ENCODE measurements at regions not wholly inside any gene's neighbourhood (a gene's known extent, or its start where the extent isn't known, plus 50 kb on each side); places are given as distances from the start of the nearest gene placed in this dataset.

GRCh38 chr18:78174737-78175136 is 804.9 kb upstream of the SALL3 start:
- Histone ChIP-seq H3K27ac (ENCODE audit: low read depth in 1 of 2, low read length in 2 of 2) (no peak overlapping the region), H3K9me3 (ENCODE audit: control insufficient read depth, low read length) (no peaks in the 10 kb centered on the region), H3K27me3 (ENCODE audit: control insufficient read depth in 1 of 2, insufficient read depth in 2 of 2, low read length in 1 of 2) (no peaks in the 10 kb centered on the region), H3K4me1 (ENCODE audit: control insufficient read depth in 1 of 2, insufficient read depth in 2 of 2, low read length in 2 of 2) (no peaks in the 10 kb centered on the region), H3K36me3 (ENCODE audit: control insufficient read depth in 1 of 2, insufficient read depth in 2 of 2, low read length in 1 of 2) (no peaks in the 10 kb centered on the region), H3K4me3 (ENCODE audit: low read length in 2 of 2) (no peak overlapping the region)
- ATAC-seq (ENCODE audit: low FRiP score) (peak; percentile 9), DNase-seq (no peak)
- intact Hi-C loops (cut with DNase I), result no loop called here
- 79 to 81% methylated on average over 14 of the region's 14 CpGs for WGBS, 2 donors

- DNase-seq, result no peak
- Histone ChIP-seq H3K4me3 (ENCODE audit: low read length in 2 of 2) (no peak overlapping the region), H3K9me3 (ENCODE audit: control insufficient read depth, low read length) (no peaks in the 10 kb centered on the region), H3K36me3 (ENCODE audit: control insufficient read depth in 1 of 2, insufficient read depth in 2 of 2, low read length in 1 of 2) (no peaks in the 10 kb centered on the region), H3K27ac (ENCODE audit: low read depth in 1 of 2, low read length in 2 of 2) (no peak overlapping the region), H3K27me3 (ENCODE audit: control insufficient read depth in 1 of 2, insufficient read depth in 2 of 2, low read length in 1 of 2) (no peaks in the 10 kb centered on the region), H3K4me1 (ENCODE audit: control insufficient read depth in 1 of 2, insufficient read depth in 2 of 2, low read length in 2 of 2) (no peaks in the 10 kb centered on the region)
- ATAC-seq (ENCODE audit: low FRiP score), result no peak
- WGBS, 2 donors, result 68 to 74% methylated on average over 4 of the region's 4 CpGs
- intact Hi-C loops (cut with DNase I), result no loop called here
These were observed 800.8 kb upstream of the SALL3 start for GRCh38 chr18:78178812-78179211.

GRCh38 chr18:78180741-78181140 is 798.9 kb upstream of the SALL3 start:
- ATAC-seq (ENCODE audit: low FRiP score), result no peak
- no peaks in the 10 kb centered on the region for H3K4me1 ChIP-seq (ENCODE audit: control insufficient read depth in 1 of 2, insufficient read depth in 2 of 2, low read length in 2 of 2)
- no peaks in the 10 kb centered on the region for H3K9me3 ChIP-seq (ENCODE audit: control insufficient read depth, low read length)
- no peak overlapping the region for H3K27ac ChIP-seq (ENCODE audit: low read depth in 1 of 2, low read length in 2 of 2)
- WGBS, 2 donors, result 71 to 74% methylated on average over 12 of the region's 12 CpGs
- no peaks in the 10 kb centered on the region for H3K36me3 ChIP-seq (ENCODE audit: control insufficient read depth in 1 of 2, insufficient read depth in 2 of 2, low read length in 1 of 2)
- no peaks in the 10 kb centered on the region for H3K27me3 ChIP-seq (ENCODE audit: control insufficient read depth in 1 of 2, insufficient read depth in 2 of 2, low read length in 1 of 2)
- intact Hi-C loops (cut with DNase I), result no loop called here
- H3K4me3 ChIP-seq (ENCODE audit: low read length in 2 of 2), result no peak overlapping the region
- no peak for DNase-seq

- ATAC-seq (ENCODE audit: low FRiP score) (no peak), DNase-seq (no peak)
- intact Hi-C loops (cut with DNase I), result no loop called here
- Histone ChIP-seq H3K36me3 (ENCODE audit: control insufficient read depth in 1 of 2, insufficient read depth in 2 of 2, low read length in 1 of 2) (no peaks in the 10 kb centered on the region), H3K27me3 (ENCODE audit: control insufficient read depth in 1 of 2, insufficient read depth in 2 of 2, low read length in 1 of 2) (no peaks in the 10 kb centered on the region), H3K27ac (ENCODE audit: low read depth in 1 of 2, low read length in 2 of 2) (no peak overlapping the region), H3K9me3 (ENCODE audit: control insufficient read depth, low read length) (no peaks in the 10 kb centered on the region), H3K4me3 (ENCODE audit: low read length in 2 of 2) (no peak overlapping the region), H3K4me1 (ENCODE audit: control insufficient read depth in 1 of 2, insufficient read depth in 2 of 2, low read length in 2 of 2) (no peaks in the 10 kb centered on the region)
These were observed 795.8 kb upstream of the SALL3 start for GRCh38 chr18:78183815-78184214.

GRCh38 chr18:78191276-78191675 is 788.3 kb upstream of the SALL3 start:
- Histone ChIP-seq H3K4me3 (ENCODE audit: low read length in 2 of 2) (no peak overlapping the region), H3K27me3 (ENCODE audit: control insufficient read depth in 1 of 2, insufficient read depth in 2 of 2, low read length in 1 of 2) (no peaks in the 10 kb centered on the region), H3K36me3 (ENCODE audit: control insufficient read depth in 1 of 2, insufficient read depth in 2 of 2, low read length in 1 of 2) (no peaks in the 10 kb centered on the region), H3K4me1 (ENCODE audit: control insufficient read depth in 1 of 2, insufficient read depth in 2 of 2, low read length in 2 of 2) (no peaks in the 10 kb centered on the region), H3K9me3 (ENCODE audit: control insufficient read depth, low read length) (peaks cover 2% of the 10 kb centered on the region), H3K27ac (ENCODE audit: low read depth in 1 of 2, low read length in 2 of 2) (no peak overlapping the region)
- ATAC-seq (ENCODE audit: low FRiP score) (no peak), DNase-seq (no peak)
- 56 to 64% methylated on average over 4 of the region's 4 CpGs for WGBS, 2 donors
- intact Hi-C loops (cut with DNase I), result no loop called here

GRCh38 chr18:78192054-78192453 is 787.6 kb upstream of the SALL3 start:
- WGBS, 2 donors, result 0 to 9% methylated on average over 1 of the region's 1 CpG
- no peak for DNase-seq

GRCh38 chr18:78196280-78196679 is 783.3 kb upstream of the SALL3 start:
- Histone ChIP-seq H3K9me3 (ENCODE audit: control insufficient read depth, low read length) (peaks cover 3% of the 10 kb centered on the region), H3K4me3 (ENCODE audit: low read length in 2 of 2) (no peak overlapping the region), H3K27me3 (ENCODE audit: control insufficient read depth in 1 of 2, insufficient read depth in 2 of 2, low read length in 1 of 2) (no peaks in the 10 kb centered on the region), H3K4me1 (ENCODE audit: control insufficient read depth in 1 of 2, insufficient read depth in 2 of 2, low read length in 2 of 2) (no peaks in the 10 kb centered on the region), H3K27ac (ENCODE audit: low read depth in 1 of 2, low read length in 2 of 2) (no peak overlapping the region), H3K36me3 (ENCODE audit: control insufficient read depth in 1 of 2, insufficient read depth in 2 of 2, low read length in 1 of 2) (no peaks in the 10 kb centered on the region)
- intact Hi-C loops (cut with DNase I), result no loop called here
- ATAC-seq (ENCODE audit: low FRiP score) (no peak), DNase-seq (no peak)
- WGBS, 2 donors, result 78 to 83% methylated on average over 2 of the region's 2 CpGs

More at GRCh38 chr18:78192054-78192453, 787.6 kb upstream of the SALL3 start:
- intact Hi-C loops (cut with DNase I), result no loop called here
- Histone ChIP-seq H3K9me3 (ENCODE audit: control insufficient read depth, low read length) (peaks cover 2% of the 10 kb centered on the region), H3K27ac (ENCODE audit: low read depth in 1 of 2, low read length in 2 of 2) (no peak overlapping the region), H3K36me3 (ENCODE audit: control insufficient read depth in 1 of 2, insufficient read depth in 2 of 2, low read length in 1 of 2) (no peaks in the 10 kb centered on the region), H3K4me3 (ENCODE audit: low read length in 2 of 2) (no peak overlapping the region), H3K27me3 (ENCODE audit: control insufficient read depth in 1 of 2, insufficient read depth in 2 of 2, low read length in 1 of 2) (no peaks in the 10 kb centered on the region), H3K4me1 (ENCODE audit: control insufficient read depth in 1 of 2, insufficient read depth in 2 of 2, low read length in 2 of 2) (no peaks in the 10 kb centered on the region)
- no peak for ATAC-seq (ENCODE audit: low FRiP score)

GRCh38 chr18:78199002-78199401 is 780.6 kb upstream of the SALL3 start:
- no peak for ATAC-seq (ENCODE audit: low FRiP score)
- no peaks in the 10 kb centered on the region for H3K36me3 ChIP-seq (ENCODE audit: control insufficient read depth in 1 of 2, insufficient read depth in 2 of 2, low read length in 1 of 2)
- no peaks in the 10 kb centered on the region for H3K4me1 ChIP-seq (ENCODE audit: control insufficient read depth in 1 of 2, insufficient read depth in 2 of 2, low read length in 2 of 2)
- H3K9me3 ChIP-seq (ENCODE audit: control insufficient read depth, low read length), result peaks cover 3% of the 10 kb centered on the region
- no peak overlapping the region for H3K4me3 ChIP-seq (ENCODE audit: low read length in 2 of 2)
- DNase-seq, result no peak
- H3K27ac ChIP-seq (ENCODE audit: low read depth in 1 of 2, low read length in 2 of 2), result no peak overlapping the region
- no peaks in the 10 kb centered on the region for H3K27me3 ChIP-seq (ENCODE audit: control insufficient read depth in 1 of 2, insufficient read depth in 2 of 2, low read length in 1 of 2)
- intact Hi-C loops (cut with DNase I), result no loop called here
- WGBS, 2 donors, result 56 to 69% methylated on average over 5 of the region's 5 CpGs

GRCh38 chr18:78199611-78200010 is 780.0 kb upstream of the SALL3 start:
- Histone ChIP-seq H3K9me3 (ENCODE audit: control insufficient read depth, low read length) (peaks cover 1% of the 10 kb centered on the region), H3K4me3 (ENCODE audit: low read length in 2 of 2) (no peak overlapping the region)
- 62 to 75% methylated on average over 4 of the region's 4 CpGs for WGBS, 2 donors

More at GRCh38 chr18:78199611-78200010, 780.0 kb upstream of the SALL3 start:
- Histone ChIP-seq H3K36me3 (ENCODE audit: control insufficient read depth in 1 of 2, insufficient read depth in 2 of 2, low read length in 1 of 2) (no peaks in the 10 kb centered on the region), H3K27me3 (ENCODE audit: control insufficient read depth in 1 of 2, insufficient read depth in 2 of 2, low read length in 1 of 2) (no peaks in the 10 kb centered on the region), H3K27ac (ENCODE audit: low read depth in 1 of 2, low read length in 2 of 2) (no peak overlapping the region), H3K4me1 (ENCODE audit: control insufficient read depth in 1 of 2, insufficient read depth in 2 of 2, low read length in 2 of 2) (no peaks in the 10 kb centered on the region)
- intact Hi-C loops (cut with DNase I), result no loop called here
- ATAC-seq (ENCODE audit: low FRiP score), result no peak
- no peak for DNase-seq

Data from aorta (tissue), 5 donors.